AG04449 (cell line): ENCODE measurements at regions not wholly inside any gene's neighbourhood (a gene's known extent, or its start where the extent isn't known, plus 50 kb on each side); places are given as distances from the start of the nearest gene placed in this dataset.

Experiments
- CTCF ChIA-PET: fragments of 350-600 bp; formaldehyde crosslinking; extraction: SDS; loops from one replicate; lab custom pipeline; 2021; ENCODE audit warnings: antibody characterized with exemption; lab: Yijun Ruan, JAX
- POLR2A ChIA-PET: fragments of 400-600, 350-600 bp; formaldehyde crosslinking; extraction: SDS; loops from one replicate; lab custom pipeline; 2020; ENCODE audit warnings: antibody characterized with exemption, inconsistent platforms; lab: Yijun Ruan, JAX
- DNase-seq: peaks from one replicate; pipeline ENCODE4 v3.0.0-alpha.2; 2010; ENCODE audit warnings: low read depth, low spot score
- H3K4me3 ChIP-seq: 2 replicates; pipeline ENCODE4 v1.5.1; 2011; ENCODE audit warnings: low read depth, mild to moderate bottlenecking, control low read depth, low read length
- TF ChIP-seq, protein P1 (sequence below): IDR thresholded peaks from one replicate; pipeline ENCODE4 v1.5.1; 2011; ENCODE audit warnings: mild to moderate bottlenecking, moderate library complexity, low read length, control low read depth, inconsistent platforms; ENCODE audit not compliant: insufficient read depth; ENCODE audit errors: missing control alignments

DNA sequence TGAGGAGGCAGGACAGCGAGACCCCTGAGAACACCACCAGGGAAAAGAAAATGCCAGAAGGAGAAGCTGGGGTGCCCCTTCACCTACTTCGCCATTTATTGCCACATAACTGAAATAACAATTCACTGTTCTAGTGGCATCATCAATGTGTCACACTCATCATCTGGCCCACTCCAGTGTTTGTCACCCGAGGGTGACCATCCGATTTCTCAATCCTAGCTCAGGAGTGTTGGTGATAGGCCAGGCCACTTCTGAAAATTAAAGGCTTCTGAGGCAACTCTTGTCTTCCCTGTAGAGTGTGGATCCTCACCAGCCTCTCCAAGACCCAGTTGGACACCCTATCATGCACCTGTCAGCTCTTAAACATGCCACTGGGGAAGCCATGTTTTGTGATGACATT lies 62.9 kb upstream of the BZW1 start:
- no peak overlapping the region for H3K4me3 ChIP-seq
- no peak for DNase-seq
- ChIA-PET CTCF (interaction anchor here (0.8 to 3.2 kb wide), 6 partner anchors 8 to 36 kb away, joined by 3 to 18 read pairs (median 6); no protein-coding TSS in a partner anchor), POLR2A (interaction anchor here (1.2 to 1.3 kb wide), 2 partner anchors 17 to 63 kb away, joined by 3 read pairs; partner anchors contain the start of gene BZW1)
- TF ChIP-seq, protein P1, sequence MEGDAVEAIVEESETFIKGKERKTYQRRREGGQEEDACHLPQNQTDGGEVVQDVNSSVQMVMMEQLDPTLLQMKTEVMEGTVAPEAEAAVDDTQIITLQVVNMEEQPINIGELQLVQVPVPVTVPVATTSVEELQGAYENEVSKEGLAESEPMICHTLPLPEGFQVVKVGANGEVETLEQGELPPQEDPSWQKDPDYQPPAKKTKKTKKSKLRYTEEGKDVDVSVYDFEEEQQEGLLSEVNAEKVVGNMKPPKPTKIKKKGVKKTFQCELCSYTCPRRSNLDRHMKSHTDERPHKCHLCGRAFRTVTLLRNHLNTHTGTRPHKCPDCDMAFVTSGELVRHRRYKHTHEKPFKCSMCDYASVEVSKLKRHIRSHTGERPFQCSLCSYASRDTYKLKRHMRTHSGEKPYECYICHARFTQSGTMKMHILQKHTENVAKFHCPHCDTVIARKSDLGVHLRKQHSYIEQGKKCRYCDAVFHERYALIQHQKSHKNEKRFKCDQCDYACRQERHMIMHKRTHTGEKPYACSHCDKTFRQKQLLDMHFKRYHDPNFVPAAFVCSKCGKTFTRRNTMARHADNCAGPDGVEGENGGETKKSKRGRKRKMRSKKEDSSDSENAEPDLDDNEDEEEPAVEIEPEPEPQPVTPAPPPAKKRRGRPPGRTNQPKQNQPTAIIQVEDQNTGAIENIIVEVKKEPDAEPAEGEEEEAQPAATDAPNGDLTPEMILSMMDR, result no peak

DNA sequence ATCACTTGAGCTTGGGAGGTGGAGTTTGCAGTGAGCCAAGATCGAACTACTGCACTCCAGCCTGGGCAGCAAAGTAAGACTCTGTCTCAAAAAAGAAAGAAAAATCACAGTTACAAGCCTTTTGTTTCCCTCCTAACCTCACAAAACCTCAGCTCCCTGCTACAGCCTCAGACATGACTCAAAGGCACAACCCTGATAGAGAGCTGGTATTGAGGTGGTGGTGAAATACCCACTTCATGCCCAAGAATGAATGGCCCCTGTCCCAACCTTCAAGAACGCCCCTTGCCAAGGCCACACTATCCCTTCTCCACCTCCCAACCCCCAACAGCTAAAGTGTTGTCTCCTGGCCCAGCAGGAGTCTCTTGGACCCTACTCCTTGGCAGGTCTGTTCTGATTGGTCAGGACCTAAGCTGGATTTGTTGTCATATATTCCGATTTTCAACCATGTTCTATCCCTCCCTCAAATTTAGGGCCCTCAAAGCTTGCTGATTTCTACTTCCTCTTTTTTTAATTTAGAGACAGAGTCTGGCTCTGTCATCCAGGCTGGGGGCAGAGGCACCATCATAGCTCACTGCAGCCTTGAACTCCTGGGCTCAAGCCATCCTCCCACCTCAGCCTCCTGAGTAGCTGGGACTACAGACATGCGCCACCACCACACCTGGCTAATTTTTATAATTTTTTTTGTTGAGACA lies 61.9 kb upstream of the BZW1 start:
- CTCF ChIA-PET, result interaction anchor here (1.0 to 3.2 kb wide), 8 partner anchors 7 to 776 kb away, joined by 3 to 18 read pairs (median 4); no protein-coding TSS in a partner anchor
- no peak overlapping the region for H3K4me3 ChIP-seq
- DNase-seq, result no peak
- TF ChIP-seq, protein P1, result no peak
- POLR2A ChIA-PET, result interaction anchor here (0.6 to 1.2 kb wide), 2 partner anchors 37 to 62 kb away, joined by 3 read pairs; partner anchors contain the start of gene BZW1

DNA sequence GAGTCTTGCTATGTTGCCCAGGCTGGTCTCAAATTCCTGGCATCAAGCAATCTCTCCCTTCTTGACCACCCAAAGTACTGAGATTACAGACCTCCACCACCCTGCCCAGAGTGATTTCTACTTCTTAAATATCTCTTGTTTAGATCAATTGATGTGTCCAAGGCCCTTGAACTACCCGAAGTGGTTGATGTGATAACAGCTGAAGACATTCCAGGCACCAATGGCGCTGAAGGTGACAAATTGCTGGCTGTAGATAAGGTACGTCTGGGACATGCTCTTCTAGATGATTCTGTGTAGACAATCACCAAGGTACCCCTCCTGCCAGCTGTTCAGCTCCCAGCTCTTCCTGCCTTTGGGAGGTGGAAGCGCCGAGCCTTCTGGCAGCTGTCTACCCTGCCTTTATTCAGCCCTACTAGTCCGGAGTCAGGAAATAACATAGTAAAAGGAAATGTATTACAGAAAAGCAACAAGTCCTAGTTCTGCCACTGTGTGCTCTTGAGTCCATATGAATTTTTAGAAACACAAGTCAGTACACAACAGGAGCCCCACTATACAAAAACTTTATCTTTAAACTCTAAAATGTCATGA lies 61.3 kb upstream of the BZW1 start:
- DNase-seq, result no peak
- TF ChIP-seq, protein P1, result no peak
- H3K4me3 ChIP-seq, result no peak overlapping the region
- POLR2A ChIA-PET, result interaction anchor here (1.4 kb wide), 1 partner anchor 11 kb away, joined by 5 read pairs; no protein-coding TSS in a partner anchor
- CTCF ChIA-PET, result interaction anchor here (1.0 to 1.4 kb wide), 5 partner anchors 9 to 108 kb away, joined by 3 to 4 read pairs (median 3); no protein-coding TSS in a partner anchor

DNA sequence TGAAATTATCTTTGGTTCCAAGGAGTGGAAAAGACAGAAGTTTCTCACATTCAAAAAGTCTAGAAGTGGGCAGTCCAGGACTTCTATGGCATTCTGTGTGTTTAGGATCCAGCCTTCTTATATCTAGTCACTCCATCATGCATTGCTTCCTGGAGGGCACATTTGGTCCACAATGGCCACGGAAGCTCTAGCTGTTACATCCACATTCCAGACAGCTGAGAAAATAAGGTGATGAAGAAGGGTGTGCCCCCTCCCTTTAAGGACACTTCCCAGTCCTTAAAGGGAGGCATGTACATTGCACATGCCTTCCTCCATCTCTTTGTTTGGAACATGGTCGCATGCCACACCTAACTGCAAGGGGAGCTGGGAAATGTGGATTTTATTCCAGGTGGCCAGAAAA lies 59.9 kb upstream of the BZW1 start:
- ChIA-PET CTCF (interaction anchor here (1.2 kb wide), 1 partner anchor 38 kb away, joined by 3 read pairs; no protein-coding TSS in a partner anchor), POLR2A (interaction anchor here (1.4 kb wide), 1 partner anchor 10 kb away, joined by 5 read pairs; no protein-coding TSS in a partner anchor)
- no peak overlapping the region for H3K4me3 ChIP-seq
- DNase-seq, result no peak
- TF ChIP-seq, protein P1, result no peak

DNA sequence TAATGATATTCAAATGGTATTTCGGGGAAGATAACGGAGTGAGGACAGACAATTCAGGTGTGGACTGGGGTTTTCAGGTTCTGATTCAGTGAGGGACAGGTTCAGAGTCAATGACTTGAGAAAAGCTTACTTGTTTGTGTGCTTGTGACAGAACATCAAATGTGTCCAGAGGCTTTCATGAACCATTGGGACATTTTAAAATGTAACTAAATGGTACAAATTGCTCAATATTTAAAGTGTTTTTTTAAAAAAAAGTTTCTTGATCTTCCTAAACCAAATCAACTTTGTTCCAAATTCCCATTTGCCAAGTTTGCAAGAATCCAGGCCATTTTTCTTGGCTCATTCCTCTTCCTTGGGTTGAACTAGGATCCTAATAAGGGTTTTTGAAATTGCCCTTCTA lies 59.4 kb upstream of the BZW1 start:
- no peak overlapping the region for H3K4me3 ChIP-seq
- TF ChIP-seq, protein P1, result no peak
- ChIA-PET CTCF (no interaction called here), POLR2A (no interaction called here)
- DNase-seq, result no peak

DNA sequence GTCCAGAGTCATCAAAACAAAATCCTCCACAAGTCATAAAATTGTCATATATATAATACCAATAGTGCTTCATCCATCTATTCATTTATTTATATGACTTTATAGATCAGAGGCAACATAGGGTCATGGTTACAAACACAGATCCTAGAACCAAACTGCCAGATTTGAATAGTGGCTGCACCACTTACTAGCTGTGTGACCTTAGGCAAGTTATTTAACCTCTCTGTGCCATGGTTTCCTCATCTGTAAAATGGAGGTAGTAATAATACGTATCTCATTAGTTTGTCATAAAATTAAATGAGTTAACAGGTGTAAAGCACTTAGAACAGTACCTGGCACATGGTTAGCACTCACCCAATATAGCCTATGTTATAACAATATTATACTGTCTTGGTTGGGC lies 58.9 kb upstream of the BZW1 start:
- POLR2A ChIA-PET, result no interaction called here

More for the DNA sequence above, 58.9 kb upstream of the BZW1 start:
- no peak overlapping the region for H3K4me3 ChIP-seq
- CTCF ChIA-PET, result no interaction called here
- TF ChIP-seq, protein P1, result no peak
- DNase-seq, result no peak
